NCI-H1930 (cell line): ENCODE measurements at regions not wholly inside any gene's neighbourhood (a gene's known extent, or its start where the extent isn't known, plus 50 kb on each side); places are given as distances from the start of the nearest gene placed in this dataset.

Source experiments
- DNase-seq, 2 experiments: peaks; one replicate each; lab custom pipeline; 2025; lab: John Stamatoyannopoulos, UW

DNA sequence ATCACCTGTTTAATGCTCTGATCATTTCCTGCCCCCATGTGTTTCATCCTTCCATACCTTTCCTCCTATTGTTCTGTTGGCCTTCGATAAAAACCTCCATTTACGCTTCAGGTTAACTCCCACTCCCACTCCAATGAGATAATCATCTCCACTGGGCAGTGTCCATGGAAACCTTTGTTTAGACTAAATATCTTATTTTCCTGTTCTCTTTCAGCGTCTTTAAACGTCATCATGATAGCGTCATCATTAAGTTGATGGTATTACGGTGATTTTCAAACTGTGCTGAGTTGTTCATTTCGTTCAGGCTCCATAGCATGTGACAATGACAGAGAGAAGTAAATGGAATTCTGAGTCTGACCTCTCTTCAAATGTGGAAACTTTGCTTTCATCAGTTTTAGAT lies 970.5 kb upstream of the SLC35B3 start:
- DNase-seq: peak; percentile 7 to 16

DNA sequence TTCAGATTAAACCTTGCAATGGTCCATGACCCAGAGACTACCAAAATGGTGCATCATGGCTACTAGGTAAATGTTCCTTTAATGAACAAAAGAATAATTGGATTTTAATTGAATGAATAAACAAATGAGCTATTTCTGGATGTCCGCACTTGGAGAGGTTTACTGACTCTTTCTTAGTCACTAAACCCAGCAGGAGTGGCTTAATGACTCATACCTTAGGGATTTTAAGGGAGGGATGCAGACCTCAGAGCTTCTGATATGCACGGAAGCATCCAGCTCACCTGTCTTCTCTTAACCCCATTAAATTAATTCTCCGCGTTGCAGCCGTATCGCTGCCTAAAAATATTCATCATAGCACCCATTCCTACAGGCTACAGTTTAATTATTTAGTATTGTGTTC lies 970.0 kb upstream of the SLC35B3 start:
- DNase-seq: no peak

DNA sequence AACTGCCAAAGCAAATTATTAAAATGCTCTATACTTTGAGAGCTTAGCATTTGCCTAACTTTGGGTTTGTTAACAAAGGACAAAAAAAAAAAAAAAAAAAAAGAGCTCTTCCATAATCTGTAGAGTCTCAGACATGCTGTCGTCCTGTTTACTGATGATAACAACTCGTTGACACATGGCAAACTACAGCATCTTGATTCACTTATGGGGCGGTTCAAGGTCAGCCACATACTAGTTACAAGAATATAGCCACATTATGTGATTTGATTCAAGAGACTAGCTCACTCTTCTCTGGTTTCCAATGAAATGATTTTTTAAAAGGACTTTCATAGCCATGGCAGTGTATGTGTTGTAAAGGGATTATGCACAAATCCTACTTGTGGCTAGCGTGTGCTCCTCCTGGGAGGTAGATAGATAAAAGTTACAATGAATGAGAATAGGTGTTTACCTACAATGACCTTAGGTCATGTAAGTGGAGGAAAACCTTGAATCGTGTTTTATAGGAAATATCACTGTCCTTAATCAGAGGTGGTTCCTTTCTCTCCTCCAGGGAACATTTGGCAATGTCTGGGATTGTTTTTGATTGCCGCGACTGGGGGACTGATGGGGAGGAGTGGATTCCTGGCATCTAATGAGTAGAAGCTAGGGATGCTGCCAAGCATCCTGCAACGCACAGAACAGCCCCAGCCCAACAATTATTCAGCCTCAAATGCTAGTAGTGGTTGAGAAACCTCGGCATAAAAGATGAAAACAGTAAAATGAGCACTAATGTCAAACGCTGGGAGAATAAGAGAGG lies 969.2 kb upstream of the SLC35B3 start:
- no peak for DNase-seq

DNA sequence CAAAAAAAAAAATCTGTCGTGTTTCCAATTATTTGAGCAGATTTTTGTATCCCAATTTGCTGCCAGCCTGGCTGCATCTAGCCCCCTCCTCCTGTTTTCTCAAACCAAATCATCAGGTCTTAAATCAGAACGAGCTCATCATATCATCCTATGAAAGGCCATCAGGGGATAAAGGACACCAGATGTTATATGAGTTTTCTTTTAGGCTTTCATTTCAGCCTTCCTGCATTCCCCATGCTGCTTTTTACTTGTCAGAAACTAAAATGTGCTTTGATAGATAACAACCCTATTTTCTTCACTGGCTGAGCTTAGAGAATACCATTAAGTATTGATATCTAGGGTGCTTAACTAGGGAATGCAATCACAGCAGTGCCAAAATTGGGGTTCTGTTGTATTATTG lies 968.4 kb upstream of the SLC35B3 start:
- DNase-seq: no peak

DNA sequence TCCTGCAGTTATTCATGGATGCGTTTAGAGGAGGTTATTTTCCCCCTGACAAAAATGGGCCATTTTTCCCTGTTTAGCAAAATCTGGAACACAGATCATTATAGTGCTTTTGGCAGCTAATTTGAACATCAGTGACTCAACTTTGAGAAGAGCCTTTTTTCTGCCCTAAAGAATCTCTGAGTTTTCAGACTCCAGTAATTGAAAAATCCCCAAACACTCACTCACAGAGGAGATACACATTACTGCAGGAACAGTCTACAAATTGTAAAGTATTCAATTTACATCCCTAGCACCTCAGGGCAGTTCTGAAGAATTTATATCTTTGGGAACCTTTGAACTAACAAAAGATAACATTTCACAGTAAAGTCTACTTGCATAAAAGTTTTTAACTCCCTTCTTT lies 966.6 kb upstream of the SLC35B3 start:
- DNase-seq: no peak

DNA sequence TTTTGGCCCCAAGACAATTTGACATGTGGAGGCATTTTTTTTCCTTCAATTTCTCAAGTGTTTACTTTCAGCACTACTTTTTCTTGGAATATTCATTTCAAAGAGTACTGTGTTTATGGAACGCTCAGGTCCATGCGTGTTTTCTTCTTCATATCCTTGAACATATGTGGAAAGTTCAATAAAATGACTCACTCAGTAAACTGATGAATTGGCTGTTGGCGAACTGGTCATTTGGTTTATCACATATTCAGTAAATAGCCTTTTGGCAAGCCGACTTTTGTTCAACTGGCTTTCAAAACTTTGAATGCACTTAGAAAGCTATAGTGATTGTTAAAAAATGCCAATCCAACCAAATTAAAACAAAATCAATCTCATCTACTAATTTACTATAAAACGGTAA lies 964.6 kb upstream of the SLC35B3 start:
- DNase-seq: no peak

DNA sequence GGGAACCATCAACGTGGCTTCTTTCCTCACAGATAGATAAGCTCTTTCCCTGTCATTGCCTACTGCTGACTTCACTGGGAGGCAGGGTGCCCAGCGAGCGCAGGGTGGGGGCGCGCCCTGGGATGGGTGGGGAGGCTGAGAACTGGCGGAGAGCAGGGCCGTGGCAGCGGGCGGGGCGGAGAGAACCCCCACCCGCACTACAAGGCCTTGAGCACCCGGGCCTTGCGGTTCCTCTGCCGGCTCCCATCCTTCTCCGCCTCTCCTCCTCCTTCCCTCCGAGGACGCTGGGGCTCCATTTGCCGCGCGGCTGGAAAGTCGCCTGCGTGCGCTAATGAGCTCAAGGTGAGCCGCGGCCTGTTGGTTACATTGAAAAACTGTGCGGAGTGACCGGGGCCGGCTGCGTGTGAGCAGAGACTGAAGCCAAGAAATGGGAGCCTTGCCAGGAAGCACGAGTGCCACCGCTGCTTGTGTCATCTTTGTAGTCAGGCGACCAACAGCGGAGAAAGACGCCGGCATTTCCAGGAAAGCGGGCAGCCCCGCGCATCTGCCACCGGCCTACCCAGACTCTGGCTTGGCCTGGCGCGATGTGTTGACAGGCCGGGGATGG lies 963.5 kb upstream of the SLC35B3 start:
- DNase-seq: no peak

DNA sequence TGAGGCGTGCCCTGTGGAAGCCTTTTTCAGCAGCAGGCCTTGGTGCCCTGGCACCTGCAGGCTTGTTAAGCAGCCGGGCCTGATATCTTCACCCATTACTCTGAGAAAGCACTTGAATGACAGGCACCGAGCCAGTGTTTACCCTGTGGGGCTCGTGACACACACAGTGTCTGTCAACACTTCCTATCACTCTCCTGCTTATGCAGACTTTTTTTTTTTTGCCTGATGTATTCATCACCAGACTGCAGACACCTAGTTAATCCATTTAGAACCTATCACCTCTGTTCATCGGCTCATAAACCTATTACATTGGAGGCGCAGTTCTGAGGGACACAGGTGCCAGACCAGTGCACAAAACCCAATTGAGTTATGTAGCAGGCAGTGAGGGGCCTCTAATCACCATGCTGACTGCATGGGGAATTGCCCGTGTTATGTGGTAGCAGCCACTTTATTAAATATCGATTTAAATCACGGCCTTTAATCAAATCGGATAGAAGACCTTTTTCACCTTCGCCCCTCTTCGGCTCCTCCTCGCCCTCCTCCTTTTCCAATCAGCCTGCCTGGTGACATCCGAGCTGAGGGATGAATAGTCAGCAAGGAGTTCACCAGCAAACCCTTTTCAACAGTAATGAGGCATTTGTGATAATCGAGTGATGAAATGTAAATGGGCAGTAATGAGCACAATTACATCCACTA lies 962.9 kb upstream of the SLC35B3 start:
- DNase-seq: no peak

DNA sequence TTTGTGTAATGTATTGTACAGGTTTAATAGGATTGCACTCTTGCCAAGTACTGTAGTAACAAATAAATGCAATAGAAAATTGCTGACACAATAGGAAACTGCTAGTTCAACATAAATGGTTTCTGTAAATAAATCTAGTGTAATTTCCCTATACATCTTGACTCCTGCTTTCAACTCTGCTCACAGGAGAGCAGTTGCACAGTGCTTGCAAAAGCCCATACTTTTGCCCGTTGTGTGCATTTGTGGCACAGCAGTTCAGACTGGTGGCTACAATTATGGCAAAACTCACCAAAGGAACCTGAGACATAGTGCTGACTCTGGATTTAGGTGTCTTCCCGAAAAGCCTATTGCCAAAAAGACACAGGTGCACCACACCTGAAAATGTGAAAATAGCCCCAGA lies 953.3 kb upstream of the SLC35B3 start:
- peak in 1 of 2 experiments; percentile 49 for DNase-seq

DNA sequence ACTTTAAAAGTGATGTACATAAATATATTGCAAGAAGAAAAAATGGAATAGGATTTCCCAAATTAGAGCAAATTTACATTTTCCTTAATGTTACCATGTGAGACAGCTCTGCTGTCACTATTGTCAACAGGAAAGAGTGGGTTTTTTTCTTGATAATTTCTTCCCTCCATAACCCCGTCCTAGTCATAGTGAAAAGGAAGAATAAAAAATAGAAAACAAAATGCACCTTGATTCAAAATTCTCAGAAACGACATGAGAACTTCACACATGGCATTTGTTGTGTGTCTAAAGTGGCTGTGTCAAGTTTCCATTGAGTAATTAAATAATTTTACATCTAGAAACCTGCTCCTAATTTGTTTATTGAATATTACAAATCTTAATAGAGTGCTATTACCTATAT lies 945.2 kb upstream of the SLC35B3 start:
- no peak for DNase-seq

DNA sequence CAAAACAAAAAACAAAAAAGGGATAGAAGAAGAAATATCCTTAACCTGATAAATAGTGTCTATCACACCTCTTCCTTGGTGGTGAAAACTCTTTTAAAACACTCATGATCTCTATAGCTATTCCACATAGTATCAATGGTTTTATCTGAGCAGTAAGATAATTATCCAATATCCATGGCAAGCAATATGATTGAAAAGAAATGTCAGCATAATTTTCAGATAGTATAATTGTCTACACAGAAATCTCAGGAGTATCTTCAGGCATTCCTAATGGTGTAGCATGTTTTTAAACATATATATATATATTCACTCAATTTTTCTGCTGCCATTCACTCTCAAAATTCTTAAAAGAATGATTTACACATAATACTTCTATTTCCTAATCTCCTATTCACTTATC lies 938.0 kb upstream of the SLC35B3 start:
- DNase-seq: no peak

DNA sequence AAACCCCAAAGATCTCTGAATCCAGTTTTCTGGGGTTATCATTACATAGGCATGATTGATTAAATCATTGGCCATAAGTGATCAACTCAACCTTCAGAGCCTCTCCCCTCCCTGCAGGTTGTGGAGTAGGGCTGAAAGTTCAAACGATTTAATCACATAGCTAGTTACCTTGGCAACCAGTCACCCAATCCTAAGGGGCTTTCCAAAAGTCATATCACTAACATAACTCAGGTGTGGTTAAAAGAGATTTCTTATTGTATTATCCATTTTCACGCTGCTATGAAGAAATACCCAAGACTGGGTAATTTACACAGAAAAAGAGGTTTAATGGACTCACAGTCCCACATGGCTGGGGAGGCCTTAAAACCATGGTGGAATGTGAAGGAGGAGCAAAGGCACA lies 935.1 kb upstream of the SLC35B3 start:
- no peak for DNase-seq

DNA sequence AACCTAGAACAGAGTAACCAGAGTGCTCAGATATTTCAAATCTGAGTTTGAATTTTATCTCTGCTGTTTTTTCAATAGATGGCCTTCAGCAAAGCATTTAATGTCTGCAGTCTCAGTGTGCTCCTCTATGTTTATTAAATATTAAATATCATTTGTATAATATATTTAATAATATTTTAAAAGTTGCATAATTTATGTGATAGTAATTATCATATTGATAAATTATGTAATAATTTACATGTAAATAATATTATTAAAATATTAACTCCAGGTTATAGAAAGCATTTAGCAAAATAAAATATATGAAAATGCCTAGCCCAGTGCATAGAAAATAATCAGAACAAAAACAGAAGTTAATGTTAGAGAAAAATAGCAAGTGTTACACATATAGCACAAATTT lies 930.0 kb upstream of the SLC35B3 start:
- no peak for DNase-seq

DNA sequence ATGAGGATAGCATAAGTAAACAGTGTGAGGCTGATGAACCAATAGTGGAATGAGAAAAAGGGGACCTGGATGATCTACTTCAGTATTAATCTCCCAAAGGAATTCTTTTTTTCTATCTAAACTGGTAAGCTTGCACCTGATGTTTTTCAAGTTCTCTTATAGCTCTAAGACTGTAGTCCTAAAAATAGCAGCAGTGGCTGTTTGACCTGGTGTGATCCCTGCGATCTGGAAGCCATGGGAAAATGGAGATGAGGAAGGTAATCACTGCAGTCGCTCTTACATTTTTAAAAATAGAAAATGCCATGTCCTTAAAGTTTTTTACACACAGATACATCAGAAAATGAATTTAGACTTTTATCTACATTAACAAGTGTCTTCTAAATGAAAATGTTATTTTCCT lies 926.4 kb upstream of the SLC35B3 start:
- DNase-seq: no peak

DNA sequence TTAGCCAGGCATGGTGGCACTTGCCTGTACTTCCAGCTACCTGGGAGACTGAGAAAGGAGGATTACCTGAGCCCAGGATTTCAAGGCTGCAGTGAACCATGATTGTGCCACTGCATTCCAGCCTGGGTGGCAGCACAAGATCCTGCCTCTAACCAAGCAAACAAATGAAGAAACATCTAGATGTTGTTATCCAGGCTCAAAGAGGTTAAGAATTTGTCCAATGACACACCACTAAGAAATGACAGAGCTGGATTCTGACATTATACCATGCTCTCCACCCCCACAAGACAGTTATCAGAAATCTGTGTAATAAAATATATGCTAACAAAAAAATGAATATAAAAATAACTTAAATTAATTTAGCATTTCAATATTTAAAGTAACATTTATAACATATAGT lies 925.5 kb upstream of the SLC35B3 start:
- no peak for DNase-seq

DNA sequence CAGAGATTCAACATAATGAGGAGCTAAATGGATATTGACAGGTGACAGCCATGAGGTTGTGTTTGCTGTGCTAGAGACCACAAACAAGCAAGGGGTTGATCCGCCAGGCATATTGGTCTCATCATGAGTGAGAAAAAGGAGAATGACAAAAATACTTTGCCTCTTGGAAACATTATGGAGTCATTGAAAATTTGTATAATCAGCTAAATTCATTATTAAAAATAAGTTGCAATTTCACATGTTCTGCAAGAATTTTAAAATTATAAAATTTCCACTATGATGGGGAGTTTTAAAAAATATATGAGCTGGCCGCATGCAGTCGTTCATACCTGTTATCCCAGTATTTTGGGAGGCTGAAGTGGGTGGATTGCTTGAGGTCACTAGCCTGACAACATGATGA lies 912.3 kb upstream of the SLC35B3 start:
- DNase-seq: no peak

DNA sequence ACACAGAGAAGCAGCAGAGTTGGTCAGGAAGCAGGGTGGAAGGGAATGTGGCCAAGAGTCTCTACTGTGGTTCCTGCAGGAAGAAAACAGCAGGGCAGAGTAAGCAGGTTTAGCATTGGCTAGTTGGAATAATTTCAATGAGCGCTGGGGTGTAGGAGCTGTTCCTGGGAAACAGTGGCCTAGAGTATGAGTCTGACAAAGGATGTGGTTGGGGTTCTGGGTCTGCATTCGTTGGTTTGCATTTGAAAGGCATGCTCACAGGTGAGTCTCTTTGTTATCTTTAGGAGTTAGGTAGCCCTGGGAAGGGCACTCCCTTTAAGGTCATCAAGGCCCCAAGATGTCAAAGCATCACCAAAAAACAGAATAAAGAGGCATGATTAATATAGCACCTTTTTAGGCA lies 911.6 kb upstream of the SLC35B3 start:
- DNase-seq: no peak

DNA sequence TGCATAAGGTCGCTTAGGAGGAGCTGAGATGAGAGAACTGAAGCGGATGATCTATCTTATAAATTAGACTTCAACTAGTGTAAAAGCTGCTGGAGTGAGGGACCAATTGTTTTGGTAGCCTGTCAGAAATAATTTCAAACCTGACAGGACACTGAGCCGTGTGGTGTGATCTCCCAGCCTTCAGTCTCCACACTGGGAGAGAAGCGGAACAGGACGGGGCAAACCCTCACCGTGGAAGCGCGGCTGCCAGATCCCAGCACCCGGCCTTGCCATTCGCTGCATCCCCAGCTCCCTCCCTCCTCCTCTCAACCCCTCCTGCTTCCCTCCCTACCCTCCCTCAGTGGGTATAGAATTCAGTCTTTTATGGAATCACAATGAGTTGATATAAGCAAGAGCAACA lies 900.1 kb upstream of the SLC35B3 start:
- no peak for DNase-seq

DNA sequence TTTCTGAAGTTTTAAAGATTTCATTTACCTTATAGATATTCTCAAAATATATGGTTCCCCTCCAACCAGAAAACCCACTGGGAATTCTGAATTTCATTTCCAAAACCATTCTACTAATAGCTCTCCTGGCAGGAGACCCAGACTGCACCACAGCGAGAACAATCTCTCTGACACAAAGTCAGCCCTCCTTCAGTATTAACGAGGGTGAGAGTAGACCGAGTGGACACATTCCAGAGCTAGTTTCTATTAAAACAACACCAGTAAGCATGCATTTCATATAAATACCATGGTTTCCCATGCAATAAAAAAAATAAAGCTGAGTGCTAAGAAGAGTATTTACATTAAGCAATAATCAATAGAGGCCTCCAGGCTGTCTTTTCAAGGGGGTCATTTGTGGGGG lies 899.6 kb upstream of the SLC35B3 start:
- no peak for DNase-seq

DNA sequence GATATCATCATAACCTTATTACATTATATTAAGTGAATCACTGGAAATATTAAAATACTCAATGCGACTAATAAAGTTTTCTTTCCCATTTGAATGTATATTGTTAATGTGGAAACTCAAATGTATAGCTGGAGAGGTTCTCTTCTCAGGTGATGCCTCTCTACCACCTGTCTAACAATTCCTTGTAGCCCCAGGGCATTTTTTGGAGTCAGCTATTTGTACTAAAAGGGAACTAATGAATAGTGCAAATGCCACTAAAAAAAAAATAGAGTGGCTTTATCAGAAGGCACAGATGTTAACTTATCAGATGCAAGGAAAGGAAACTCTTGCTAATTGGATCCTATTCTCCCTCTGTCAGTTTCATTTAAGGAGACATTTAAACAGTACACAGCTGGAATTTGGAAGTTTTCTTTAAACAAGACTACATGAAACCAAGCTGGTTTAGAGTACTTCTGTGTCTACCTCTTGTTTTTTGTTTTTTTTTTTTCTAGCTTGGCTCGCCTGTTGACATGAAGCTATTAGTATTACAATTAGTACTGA lies 897.0 kb upstream of the SLC35B3 start:
- DNase-seq: no peak

DNA sequence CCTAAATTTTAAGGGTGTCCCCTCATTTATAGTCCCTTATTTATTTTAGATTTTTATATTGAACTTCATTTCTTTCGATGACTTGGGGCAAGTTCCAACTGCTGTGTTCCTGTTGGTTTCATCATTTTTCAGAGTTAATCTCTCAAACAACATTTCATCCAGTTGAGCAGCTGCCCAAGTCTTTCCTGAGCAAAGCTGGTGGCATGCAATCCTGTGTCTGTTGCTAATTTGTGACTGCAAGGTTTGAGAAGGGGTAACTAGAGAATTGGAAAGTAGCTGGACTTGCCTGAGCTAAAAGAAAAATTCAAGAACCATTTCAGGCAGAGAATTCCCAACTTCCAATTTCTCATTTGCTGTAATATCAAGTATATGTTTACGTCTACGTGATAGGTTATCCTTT lies 881.5 kb upstream of the SLC35B3 start:
- DNase-seq: no peak

DNA sequence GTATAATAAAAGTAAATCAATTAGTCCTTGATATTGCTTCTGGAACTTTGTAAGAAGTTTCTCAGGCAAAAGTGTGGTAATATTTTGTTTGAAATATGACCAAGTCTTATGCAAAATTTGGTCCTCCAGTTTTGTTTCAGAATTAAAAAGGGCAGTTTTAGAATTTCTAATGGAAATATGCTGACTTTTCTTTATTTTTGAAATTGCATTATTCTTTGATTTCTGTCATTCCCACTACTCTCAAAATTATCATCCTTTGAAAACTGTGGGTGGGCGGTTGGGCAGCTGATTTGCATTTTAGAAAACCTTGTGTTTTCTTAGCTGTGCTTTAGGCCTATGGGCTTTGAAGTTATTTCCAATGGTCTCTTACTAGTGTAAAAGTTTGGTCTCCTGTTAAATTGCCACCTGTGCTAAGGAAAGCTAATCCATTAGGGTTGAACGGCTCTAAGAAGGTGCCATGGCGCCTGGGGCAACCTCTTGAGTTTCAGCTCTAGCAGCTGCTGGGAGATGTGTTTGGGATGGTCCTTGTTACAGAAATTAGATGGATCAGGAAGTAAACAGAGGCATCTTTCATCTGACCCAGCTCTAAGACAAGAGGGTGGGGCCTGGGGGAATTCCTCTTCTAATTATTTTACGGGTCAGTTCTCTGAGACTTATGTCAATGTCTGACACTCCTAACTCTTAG lies 880.8 kb upstream of the SLC35B3 start:
- DNase-seq: no peak

DNA sequence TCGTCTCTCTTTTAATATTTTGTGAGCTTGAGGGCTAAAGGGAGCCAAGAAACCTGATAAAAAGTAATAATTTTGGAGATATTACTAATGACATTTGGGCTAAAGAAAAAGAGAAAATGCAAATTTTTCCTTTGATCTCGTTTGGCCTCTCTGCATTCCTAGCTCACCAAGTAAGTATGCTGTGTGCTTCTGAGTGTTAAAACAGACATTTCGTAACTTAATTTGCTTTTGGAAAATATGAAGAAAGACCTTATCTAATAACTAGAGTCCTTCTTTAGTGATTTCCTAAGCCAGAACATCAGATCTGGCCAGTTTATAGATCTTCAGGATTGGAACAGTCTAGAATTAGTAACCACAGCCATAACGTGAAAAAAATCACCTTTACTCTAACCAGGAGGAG lies 872.9 kb upstream of the SLC35B3 start:
- no peak for DNase-seq
